DMS53 treated with DMSO at 0.1 percent for 48 hours (cell line): ENCODE measurements at regions not wholly inside any gene's neighbourhood (a gene's known extent, or its start where the extent isn't known, plus 50 kb on each side); places are given as distances from the start of the nearest gene placed in this dataset.
A peak's percentile ranks its signal among the peaks of the same experiment; 100 is the strongest.

Experiments used
- DNase-seq: peaks from one replicate; lab custom pipeline; 2025; ENCODE audit not compliant: unreplicated experiment; lab: John Stamatoyannopoulos, UW

- peak; percentile 85 for DNase-seq
These were observed 52.2 kb upstream of the KCNH7 start for GRCh38 chr2:162890690-162891311.

- peak; percentile 9 for DNase-seq
These were observed 50.1 kb upstream of the KCNH7 start for GRCh38 chr2:162888652-162889051.
